ENCODE measurements at regions not wholly inside any gene's neighbourhood (a gene's known extent, or its start where the extent isn't known, plus 50 kb on each side); places are given as distances from the start of the nearest gene placed in this dataset.
A peak's percentile ranks its signal among the peaks of the same experiment; 100 is the strongest.
"Not testable (repeated sequence)": the region's sequence is repeated elsewhere in the genome, so short reads cannot be mapped to it uniquely, and the experiment has no call there.

DNA sequence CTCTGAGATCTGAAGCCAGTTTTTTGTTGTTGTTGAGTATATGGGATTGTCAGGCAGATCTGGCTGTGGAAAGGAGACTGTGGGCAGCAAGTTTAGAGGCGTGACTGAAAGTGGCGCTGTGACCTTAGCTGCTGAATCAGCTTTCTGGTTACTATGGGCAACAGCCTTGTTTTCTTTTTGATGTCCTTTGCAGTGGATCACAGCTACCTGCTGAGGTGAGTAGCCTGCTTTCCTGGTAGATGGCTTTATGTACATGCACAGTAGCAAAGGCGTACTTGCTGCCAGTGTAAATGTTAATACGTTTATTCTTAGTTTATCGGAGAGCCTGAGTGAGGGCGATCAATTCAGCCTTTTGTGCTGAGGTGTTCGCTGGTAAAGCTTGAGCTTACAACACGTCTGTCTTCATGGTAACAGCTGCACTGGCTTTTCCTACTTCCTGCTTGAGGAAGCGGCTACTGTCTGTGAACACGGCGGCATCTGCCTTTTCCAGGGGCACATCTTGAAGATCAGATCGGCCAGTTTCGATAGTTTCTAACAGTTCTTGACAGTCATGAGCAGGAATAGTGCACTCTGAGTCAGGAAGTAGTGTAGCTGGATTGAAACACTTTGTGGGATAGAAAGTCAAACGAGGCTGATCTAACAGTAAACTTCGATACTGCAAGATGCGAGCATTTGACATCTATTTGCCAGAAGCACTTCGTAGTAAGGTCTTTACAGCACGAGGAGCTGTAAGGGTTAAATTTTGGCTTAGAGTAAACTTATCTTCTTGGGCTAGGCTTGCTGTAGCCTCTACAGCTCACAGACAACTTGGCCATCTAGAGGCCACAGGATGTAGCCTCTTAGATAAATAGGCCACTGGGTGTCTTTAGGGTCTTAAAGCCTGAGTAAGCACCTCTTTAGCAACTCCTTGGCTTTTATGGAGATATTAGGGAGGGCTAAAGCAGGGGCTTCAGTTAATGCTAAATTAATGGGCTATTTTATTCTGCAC lies 161.1 kb upstream of the FRG2C start:
- ATAC-seq (ENCODE audit: low read depth in 2 of 2); H3K4me1 ChIP-seq (ENCODE audit: control insufficient read depth, insufficient read depth, low read length, poor library complexity, severe bottlenecking); H3K27ac ChIP-seq (ENCODE audit: insufficient read depth, low read length, poor library complexity, severe bottlenecking); H3K4me3 ChIP-seq (ENCODE audit: low read depth, low read length); H3K27ac Mint-ChIP-seq; DNase-seq; H3K36me3 ChIP-seq (ENCODE audit: control insufficient read depth, insufficient read depth, low read length); H3K4me3 Mint-ChIP-seq; H3K36me3 Mint-ChIP-seq; H3K27me3 Mint-ChIP-seq; H3K4me1 Mint-ChIP-seq; H3K27me3 ChIP-seq (ENCODE audit: control insufficient read depth, insufficient read depth, low read length); H3K9me3 ChIP-seq (ENCODE audit: control insufficient read depth in 2 of 2, low read length in 2 of 2): not testable (repeated sequence)
- H3K9me3 Mint-ChIP-seq = peaks cover 4 to 40% (median 15%) of the 10 kb centered on the region in 7 donors

DNA sequence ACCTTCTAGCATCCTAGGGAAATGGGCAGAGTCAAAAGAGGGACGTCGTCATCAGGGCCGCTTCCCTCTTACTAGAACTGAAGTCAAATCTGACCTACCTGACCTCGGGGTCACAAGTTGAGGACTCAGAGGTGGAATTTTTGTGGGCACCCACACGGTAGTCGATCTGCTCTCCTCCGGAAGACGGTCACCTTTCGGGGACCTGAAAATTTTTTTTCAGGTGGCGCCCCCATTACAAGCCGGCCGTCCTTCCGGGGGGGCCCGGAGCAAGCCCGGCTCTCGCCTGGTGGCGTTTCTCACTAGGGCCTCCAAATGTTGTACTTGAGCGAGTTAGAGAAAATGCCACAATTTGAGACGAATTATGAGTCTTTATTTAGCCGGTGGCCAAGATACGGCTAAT lies 157.5 kb upstream of the FRG2C start:
- Mint-ChIP-seq H3K27ac (no peak overlapping the region), H3K36me3 (peaks cover 4% of the 10 kb centered on the region), H3K4me3 (no peak overlapping the region), H3K9me3 (peaks cover 5 to 50% (median 23%) of the 10 kb centered on the region in 7 donors), H3K27me3 (no peaks in the 10 kb centered on the region), H3K4me1 (no peaks in the 10 kb centered on the region)
- H3K27ac ChIP-seq (ENCODE audit: insufficient read depth, low read length, poor library complexity, severe bottlenecking) = no peak overlapping the region
- DNase-seq (no peak), ATAC-seq (ENCODE audit: low read depth in 2 of 2) (no peak)
- peaks cover 1 to 5% of the 10 kb centered on the region in 2 experiments for H3K9me3 ChIP-seq (ENCODE audit: control insufficient read depth in 2 of 2, low read length in 2 of 2)
- no peaks in the 10 kb centered on the region for H3K36me3 ChIP-seq (ENCODE audit: control insufficient read depth, insufficient read depth, low read length)
- H3K4me3 ChIP-seq (ENCODE audit: low read depth, low read length) = no peak overlapping the region
- no peaks in the 10 kb centered on the region for H3K27me3 ChIP-seq (ENCODE audit: control insufficient read depth, insufficient read depth, low read length)
- H3K4me1 ChIP-seq (ENCODE audit: control insufficient read depth, insufficient read depth, low read length, poor library complexity, severe bottlenecking) = no peaks in the 10 kb centered on the region

DNA sequence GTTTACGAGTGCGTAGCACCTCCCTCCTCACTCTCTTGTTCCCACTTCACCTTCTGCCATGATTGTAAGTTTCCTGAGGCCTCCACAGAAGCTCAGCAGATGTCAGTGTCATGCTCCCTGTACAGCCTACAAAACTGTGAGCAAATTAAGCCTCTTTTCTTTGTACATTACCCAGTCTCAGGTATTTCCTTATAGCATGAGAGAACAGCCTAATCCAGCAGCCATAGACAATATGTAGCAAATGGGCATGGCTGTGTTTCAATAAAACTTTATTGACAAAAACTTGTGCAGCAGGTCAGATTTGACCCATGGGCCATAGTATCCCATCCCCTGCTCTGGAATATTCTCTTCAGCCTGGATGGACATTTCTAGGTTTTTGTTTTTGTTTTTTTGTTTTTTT lies 156.2 kb upstream of the FRG2C start:
- ATAC-seq (ENCODE audit: low read depth in 2 of 2); H3K27ac ChIP-seq (ENCODE audit: insufficient read depth, low read length, poor library complexity, severe bottlenecking); H3K36me3 Mint-ChIP-seq; H3K36me3 ChIP-seq (ENCODE audit: control insufficient read depth, insufficient read depth, low read length); H3K27ac Mint-ChIP-seq; H3K9me3 ChIP-seq (ENCODE audit: control insufficient read depth in 2 of 2, low read length in 2 of 2); H3K4me3 ChIP-seq (ENCODE audit: low read depth, low read length); H3K4me1 ChIP-seq (ENCODE audit: control insufficient read depth, insufficient read depth, low read length, poor library complexity, severe bottlenecking); DNase-seq; H3K27me3 Mint-ChIP-seq; H3K27me3 ChIP-seq (ENCODE audit: control insufficient read depth, insufficient read depth, low read length); H3K4me3 Mint-ChIP-seq; H3K4me1 Mint-ChIP-seq: not testable (repeated sequence)
- peaks cover 4 to 48% (median 22%) of the 10 kb centered on the region in 7 donors for H3K9me3 Mint-ChIP-seq

DNA sequence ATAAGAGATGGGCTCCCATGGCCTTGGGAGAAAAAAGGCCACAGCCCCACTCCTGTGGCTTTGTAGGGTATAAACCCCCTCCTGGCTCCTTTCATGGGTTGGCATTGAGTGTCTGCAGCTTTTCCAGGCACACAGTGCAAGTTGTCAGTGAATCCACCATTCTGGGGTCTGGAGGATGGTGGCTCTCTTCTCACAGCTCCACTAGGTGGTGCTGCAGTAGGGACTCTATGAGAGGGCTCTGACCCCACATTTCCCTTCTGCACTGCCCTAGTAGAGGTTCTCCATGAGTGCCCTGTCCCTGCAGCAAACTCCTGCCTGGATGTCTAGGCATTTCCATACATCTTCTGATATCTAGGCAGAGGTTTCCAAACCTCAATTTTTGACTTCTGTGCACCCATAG lies 136.5 kb upstream of the FRG2C start:
- H3K36me3 ChIP-seq (ENCODE audit: control insufficient read depth, insufficient read depth, low read length); H3K27me3 Mint-ChIP-seq; H3K4me1 ChIP-seq (ENCODE audit: control insufficient read depth, insufficient read depth, low read length, poor library complexity, severe bottlenecking); ATAC-seq (ENCODE audit: low read depth in 2 of 2); H3K4me3 Mint-ChIP-seq; H3K27ac ChIP-seq (ENCODE audit: insufficient read depth, low read length, poor library complexity, severe bottlenecking); H3K36me3 Mint-ChIP-seq; H3K9me3 ChIP-seq (ENCODE audit: control insufficient read depth in 2 of 2, low read length in 2 of 2); DNase-seq; H3K27me3 ChIP-seq (ENCODE audit: control insufficient read depth, insufficient read depth, low read length); H3K4me3 ChIP-seq (ENCODE audit: low read depth, low read length); H3K4me1 Mint-ChIP-seq; H3K27ac Mint-ChIP-seq: not testable (repeated sequence)
- peaks cover 0 to 30% (median 0%) of the 10 kb centered on the region in 7 donors for H3K9me3 Mint-ChIP-seq

DNA sequence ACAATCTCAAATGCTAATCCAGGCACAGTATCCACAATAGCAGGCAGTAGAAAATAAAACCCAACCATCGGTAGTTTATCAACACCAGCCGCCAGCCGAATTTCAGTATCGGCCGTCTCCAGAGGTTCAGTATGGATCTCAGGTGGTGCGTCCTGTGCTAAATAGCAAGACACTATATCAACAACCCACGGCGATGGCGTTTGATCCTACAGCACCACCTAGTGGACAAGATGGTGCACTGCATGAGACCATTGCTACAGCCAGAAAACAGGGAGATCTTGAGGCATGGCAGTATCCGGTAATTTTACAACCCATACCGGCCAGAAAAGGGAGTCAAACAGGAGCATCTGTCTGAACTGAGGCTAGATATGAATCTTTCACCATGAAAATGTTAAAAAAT lies 112.0 kb upstream of the FRG2C start:
- H3K27ac Mint-ChIP-seq; H3K27ac ChIP-seq (ENCODE audit: insufficient read depth, low read length, poor library complexity, severe bottlenecking); H3K36me3 ChIP-seq (ENCODE audit: control insufficient read depth, insufficient read depth, low read length); ATAC-seq (ENCODE audit: low read depth in 2 of 2); H3K27me3 ChIP-seq (ENCODE audit: control insufficient read depth, insufficient read depth, low read length); H3K4me1 Mint-ChIP-seq; H3K36me3 Mint-ChIP-seq; H3K9me3 ChIP-seq (ENCODE audit: control insufficient read depth in 2 of 2, low read length in 2 of 2); H3K4me3 ChIP-seq (ENCODE audit: low read depth, low read length); H3K4me1 ChIP-seq (ENCODE audit: control insufficient read depth, insufficient read depth, low read length, poor library complexity, severe bottlenecking); H3K4me3 Mint-ChIP-seq; H3K27me3 Mint-ChIP-seq: not testable (repeated sequence)
- peak in 1 of 3 donors; percentile 5 for DNase-seq
- peaks cover 0 to 32% (median 10%) of the 10 kb centered on the region in 7 donors for H3K9me3 Mint-ChIP-seq

DNA sequence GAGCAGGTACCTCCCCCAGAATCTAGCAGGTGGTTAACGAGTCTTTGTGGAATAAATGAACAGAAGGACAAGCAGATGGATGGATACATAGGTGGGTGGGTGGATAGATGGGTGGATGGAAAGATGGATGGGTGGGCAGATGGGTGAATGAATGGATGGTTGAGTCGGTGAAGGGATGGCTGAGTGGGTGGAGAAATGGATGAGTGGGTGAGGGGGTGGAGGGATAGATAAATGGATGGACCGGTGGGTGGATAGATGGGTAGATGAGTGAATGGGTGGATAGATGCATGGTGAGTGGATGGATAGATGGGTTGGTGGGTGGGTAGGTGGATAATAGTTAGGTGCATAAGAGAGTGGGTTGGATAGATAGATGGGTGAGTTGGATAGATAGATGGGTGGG lies 99.7 kb upstream of the FRG2C start:
- H3K27ac Mint-ChIP-seq; H3K36me3 ChIP-seq (ENCODE audit: control insufficient read depth, insufficient read depth, low read length); H3K27me3 ChIP-seq (ENCODE audit: control insufficient read depth, insufficient read depth, low read length); H3K9me3 ChIP-seq (ENCODE audit: control insufficient read depth in 2 of 2, low read length in 2 of 2); H3K27me3 Mint-ChIP-seq; H3K9me3 Mint-ChIP-seq; H3K27ac ChIP-seq (ENCODE audit: insufficient read depth, low read length, poor library complexity, severe bottlenecking); DNase-seq; H3K4me1 Mint-ChIP-seq; H3K36me3 Mint-ChIP-seq; H3K4me3 ChIP-seq (ENCODE audit: low read depth, low read length); H3K4me3 Mint-ChIP-seq; H3K4me1 ChIP-seq (ENCODE audit: control insufficient read depth, insufficient read depth, low read length, poor library complexity, severe bottlenecking); ATAC-seq (ENCODE audit: low read depth in 2 of 2): not testable (repeated sequence)

DNA sequence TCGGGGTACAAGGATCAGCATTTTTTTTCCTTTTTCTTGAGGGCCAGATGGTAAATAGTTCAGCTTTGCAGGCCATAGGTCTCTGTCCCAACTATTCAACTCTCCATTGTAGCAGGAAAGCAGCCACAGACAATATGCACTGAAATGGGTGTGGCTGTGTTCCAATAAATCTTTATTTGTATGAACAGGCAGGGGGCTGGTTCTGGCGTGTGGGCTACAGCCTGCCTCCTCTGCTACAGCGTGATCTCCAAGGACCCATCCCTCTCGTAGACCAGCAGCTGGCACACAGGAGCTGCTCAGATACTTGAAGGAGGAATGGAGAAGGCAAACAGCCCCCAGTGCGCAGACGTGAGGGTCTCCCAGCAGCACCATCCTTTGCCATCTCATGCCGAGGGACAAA lies 91.8 kb upstream of the FRG2C start:
- H3K36me3 ChIP-seq (ENCODE audit: control insufficient read depth, insufficient read depth, low read length); H3K27ac ChIP-seq (ENCODE audit: insufficient read depth, low read length, poor library complexity, severe bottlenecking); DNase-seq; H3K4me1 Mint-ChIP-seq; H3K9me3 ChIP-seq (ENCODE audit: control insufficient read depth in 2 of 2, low read length in 2 of 2); H3K9me3 Mint-ChIP-seq; H3K27me3 Mint-ChIP-seq; H3K4me3 Mint-ChIP-seq; ATAC-seq (ENCODE audit: low read depth in 2 of 2); H3K4me3 ChIP-seq (ENCODE audit: low read depth, low read length); H3K36me3 Mint-ChIP-seq; H3K27ac Mint-ChIP-seq; H3K4me1 ChIP-seq (ENCODE audit: control insufficient read depth, insufficient read depth, low read length, poor library complexity, severe bottlenecking); H3K27me3 ChIP-seq (ENCODE audit: control insufficient read depth, insufficient read depth, low read length): not testable (repeated sequence)

DNA sequence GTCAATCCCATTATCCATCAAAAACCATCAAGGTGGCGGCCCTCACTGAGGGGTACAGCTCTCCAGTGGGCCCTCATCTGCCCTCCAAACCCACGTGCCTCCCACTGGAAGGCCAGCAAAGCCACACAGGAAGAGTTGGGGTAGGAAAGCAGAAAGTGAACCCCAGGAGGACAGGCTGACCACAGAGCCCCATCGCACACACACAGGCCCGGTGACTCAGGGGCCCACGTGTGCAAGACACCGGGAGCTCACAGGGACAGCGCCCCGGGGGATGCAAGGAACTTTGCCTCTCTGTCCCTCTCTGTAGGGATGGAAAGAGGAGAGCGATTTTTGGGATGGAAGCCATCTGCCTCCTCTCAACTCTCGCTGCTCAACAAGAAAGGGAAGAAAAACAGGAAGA lies 85.0 kb upstream of the FRG2C start:
- H3K4me1 ChIP-seq (ENCODE audit: control insufficient read depth, insufficient read depth, low read length, poor library complexity, severe bottlenecking); H3K27ac ChIP-seq (ENCODE audit: insufficient read depth, low read length, poor library complexity, severe bottlenecking); DNase-seq; H3K27me3 ChIP-seq (ENCODE audit: control insufficient read depth, insufficient read depth, low read length); H3K4me1 Mint-ChIP-seq; H3K4me3 ChIP-seq (ENCODE audit: low read depth, low read length); H3K27ac Mint-ChIP-seq; H3K9me3 Mint-ChIP-seq; H3K9me3 ChIP-seq (ENCODE audit: control insufficient read depth in 2 of 2, low read length in 2 of 2); H3K36me3 Mint-ChIP-seq; ATAC-seq (ENCODE audit: low read depth in 2 of 2); H3K36me3 ChIP-seq (ENCODE audit: control insufficient read depth, insufficient read depth, low read length): not testable (repeated sequence)
- H3K27me3 Mint-ChIP-seq = peaks cover 13% of the 10 kb centered on the region
- peak overlapping the region in 3 of 4 donors; percentile 65 to 72 (median 65) for H3K4me3 Mint-ChIP-seq
